ENCODE measurements at regions not wholly inside any gene's neighbourhood (a gene's known extent, or its start where the extent isn't known, plus 50 kb on each side); places are given as distances from the start of the nearest gene placed in this dataset.

- H3K4me3 Mint-ChIP-seq: no peak overlapping the region
- no peaks in the 10 kb centered on the region for H3K4me1 Mint-ChIP-seq
- H3K36me3 Mint-ChIP-seq: no peaks in the 10 kb centered on the region
- no peaks in the 10 kb centered on the region for H3K27me3 Mint-ChIP-seq
- CTCF ChIA-PET: no interaction called here
- no peak for ATAC-seq
- H3K27ac Mint-ChIP-seq: no peak overlapping the region
- no peak for DNase-seq
- no peaks in the 10 kb centered on the region for H3K9me3 Mint-ChIP-seq (ENCODE audit: low read depth)
Measured at GRCh38 chr2:199160677-199161465, 296.9 kb downstream of the SATB2 start.

GRCh38 chr2:199160081-199160480 is 297.7 kb downstream of the SATB2 start:
- Mint-ChIP-seq H3K4me1 (no peaks in the 10 kb centered on the region), H3K9me3 (ENCODE audit: low read depth) (no peaks in the 10 kb centered on the region), H3K27me3 (no peaks in the 10 kb centered on the region), H3K27ac (no peak overlapping the region), H3K4me3 (no peak overlapping the region), H3K36me3 (no peaks in the 10 kb centered on the region)
- CTCF ChIA-PET: no interaction called here
- no peak for DNase-seq
- ATAC-seq: no peak

GRCh38 chr2:199148076-199148845 is 309.5 kb downstream of the SATB2 start:
- H3K27me3 Mint-ChIP-seq: no peaks in the 10 kb centered on the region
- H3K4me3 Mint-ChIP-seq: no peak overlapping the region
- no peaks in the 10 kb centered on the region for H3K9me3 Mint-ChIP-seq (ENCODE audit: low read depth)
- CTCF ChIA-PET: no interaction called here
- no peaks in the 10 kb centered on the region for H3K4me1 Mint-ChIP-seq
- no peaks in the 10 kb centered on the region for H3K36me3 Mint-ChIP-seq
- H3K27ac Mint-ChIP-seq: no peak overlapping the region
- ATAC-seq (no peak), DNase-seq (no peak)

GRCh38 chr2:199147216-199147615 is 310.5 kb downstream of the SATB2 start:
- Mint-ChIP-seq H3K27me3 (no peaks in the 10 kb centered on the region), H3K4me1 (no peaks in the 10 kb centered on the region), H3K4me3 (no peak overlapping the region), H3K27ac (no peak overlapping the region), H3K36me3 (no peaks in the 10 kb centered on the region), H3K9me3 (ENCODE audit: low read depth) (no peaks in the 10 kb centered on the region)
- no peak for DNase-seq
- ATAC-seq: no peak
- CTCF ChIA-PET: no interaction called here

- Mint-ChIP-seq H3K9me3 (ENCODE audit: low read depth) (peaks cover 2% of the 10 kb centered on the region), H3K4me1 (no peaks in the 10 kb centered on the region), H3K4me3 (no peak overlapping the region), H3K36me3 (no peaks in the 10 kb centered on the region), H3K27me3 (no peaks in the 10 kb centered on the region), H3K27ac (no peak overlapping the region)
- DNase-seq (no peak), ATAC-seq (no peak)
- CTCF ChIA-PET: no interaction called here
Measured at GRCh38 chr2:199144546-199144945, 313.2 kb downstream of the SATB2 start.

- no peaks in the 10 kb centered on the region for H3K4me1 Mint-ChIP-seq
- peaks cover 2% of the 10 kb centered on the region for H3K9me3 Mint-ChIP-seq (ENCODE audit: low read depth)
- H3K27me3 Mint-ChIP-seq: no peaks in the 10 kb centered on the region
- H3K36me3 Mint-ChIP-seq: no peaks in the 10 kb centered on the region
- DNase-seq (no peak), ATAC-seq (no peak)
- H3K27ac Mint-ChIP-seq: no peak overlapping the region
- H3K4me3 Mint-ChIP-seq: no peak overlapping the region
- CTCF ChIA-PET: no interaction called here
Measured at GRCh38 chr2:199144036-199144435, 313.7 kb downstream of the SATB2 start.

- no peaks in the 10 kb centered on the region for H3K27me3 Mint-ChIP-seq
- no peak overlapping the region for H3K27ac Mint-ChIP-seq
- no peaks in the 10 kb centered on the region for H3K4me1 Mint-ChIP-seq
- no peak for DNase-seq
- no peak for ATAC-seq
- peaks cover 4% of the 10 kb centered on the region for H3K9me3 Mint-ChIP-seq (ENCODE audit: low read depth)
- no peaks in the 10 kb centered on the region for H3K36me3 Mint-ChIP-seq
- no peak overlapping the region for H3K4me3 Mint-ChIP-seq
- CTCF ChIA-PET: no interaction called here
Measured at GRCh38 chr2:199136681-199137080, 321.1 kb downstream of the SATB2 start.

- Mint-ChIP-seq H3K36me3 (no peaks in the 10 kb centered on the region), H3K27me3 (no peaks in the 10 kb centered on the region), H3K9me3 (ENCODE audit: low read depth) (peaks cover 4% of the 10 kb centered on the region), H3K27ac (no peak overlapping the region), H3K4me3 (no peak overlapping the region), H3K4me1 (no peaks in the 10 kb centered on the region)
- no peak for ATAC-seq
- DNase-seq: no peak
- CTCF ChIA-PET: no interaction called here
Measured at GRCh38 chr2:199136242-199136641, 321.5 kb downstream of the SATB2 start.

GRCh38 chr2:199131876-199132275 is 325.9 kb downstream of the SATB2 start:
- CTCF ChIA-PET: no interaction called here
- no peak for ATAC-seq

GRCh38 chr2:199131136-199131655 is 326.5 kb downstream of the SATB2 start:
- no peaks in the 10 kb centered on the region for H3K9me3 Mint-ChIP-seq (ENCODE audit: low read depth)
- no peak for DNase-seq
- no peak overlapping the region for H3K27ac Mint-ChIP-seq
- H3K4me1 Mint-ChIP-seq: no peaks in the 10 kb centered on the region
- no peak overlapping the region for H3K4me3 Mint-ChIP-seq
- ATAC-seq: no peak
- no peaks in the 10 kb centered on the region for H3K27me3 Mint-ChIP-seq
- CTCF ChIA-PET: no interaction called here
- no peaks in the 10 kb centered on the region for H3K36me3 Mint-ChIP-seq

More at GRCh38 chr2:199131876-199132275, 325.9 kb downstream of the SATB2 start:
- Mint-ChIP-seq H3K27ac (no peak overlapping the region), H3K9me3 (ENCODE audit: low read depth) (no peaks in the 10 kb centered on the region), H3K4me1 (no peaks in the 10 kb centered on the region), H3K36me3 (no peaks in the 10 kb centered on the region), H3K27me3 (no peaks in the 10 kb centered on the region), H3K4me3 (no peak overlapping the region)
- no peak for DNase-seq

- ATAC-seq: no peak
- DNase-seq: no peak
- Mint-ChIP-seq H3K9me3 (ENCODE audit: low read depth) (no peaks in the 10 kb centered on the region), H3K27ac (no peak overlapping the region), H3K27me3 (no peaks in the 10 kb centered on the region), H3K4me3 (no peak overlapping the region), H3K4me1 (no peaks in the 10 kb centered on the region), H3K36me3 (no peaks in the 10 kb centered on the region)
- CTCF ChIA-PET: no interaction called here
Measured at GRCh38 chr2:199130501-199130900, 327.2 kb downstream of the SATB2 start.

- Mint-ChIP-seq H3K27ac (no peak overlapping the region), H3K27me3 (no peaks in the 10 kb centered on the region), H3K4me3 (no peak overlapping the region), H3K36me3 (no peaks in the 10 kb centered on the region), H3K9me3 (ENCODE audit: low read depth) (no peaks in the 10 kb centered on the region), H3K4me1 (no peaks in the 10 kb centered on the region)
- DNase-seq: no peak
- ATAC-seq: no peak
- CTCF ChIA-PET: no interaction called here
Measured at GRCh38 chr2:199128476-199129229, 329.1 kb downstream of the SATB2 start.

GRCh38 chr2:199119796-199120195 is 337.9 kb downstream of the SATB2 start:
- no peak for DNase-seq
- CTCF ChIA-PET: no interaction called here
- no peak overlapping the region for H3K27ac Mint-ChIP-seq
- no peak overlapping the region for H3K4me3 Mint-ChIP-seq
- H3K36me3 Mint-ChIP-seq: no peaks in the 10 kb centered on the region
- no peaks in the 10 kb centered on the region for H3K27me3 Mint-ChIP-seq
- H3K4me1 Mint-ChIP-seq: no peaks in the 10 kb centered on the region
- H3K9me3 Mint-ChIP-seq (ENCODE audit: low read depth): no peaks in the 10 kb centered on the region
- ATAC-seq: no peak
